Astrocyte of the spinal cord (primary cell): ENCODE measurements at regions not wholly inside any gene's neighbourhood (a gene's known extent, or its start where the extent isn't known, plus 50 kb on each side); places are given as distances from the start of the nearest gene placed in this dataset.

Experiments used
- DNase-seq: peaks from one replicate; pipeline ENCODE4 v3.0.0; 2011; ENCODE audit warnings: low read depth, low spot score
- H3K4me3 ChIP-seq: 2 replicates; pipeline ENCODE4 v1.5.1; 2011; ENCODE audit warnings: low read depth, mild to moderate bottlenecking, low read length, moderate library complexity
- CTCF ChIP-seq: IDR thresholded peaks from 2 replicates; pipeline ENCODE4 v1.5.1; 2012; ENCODE audit warnings: low read depth, mild to moderate bottlenecking, low read length, inconsistent platforms
- in situ Hi-C: cut with HindIII; loops from 2 replicates; pipeline ENCODE4 v1.10.0; 2017; ENCODE audit warnings: low sequenced_read_pairs

- no peak overlapping the region for H3K4me3 ChIP-seq
- DNase-seq: no peak
- in situ Hi-C loops: no loop called here
- no peak for TF ChIP-seq CTCF
These were observed 350.9 kb downstream of the TMEM114 start for GRCh38 chr16:8239443-8239842.

GRCh38 chr16:8237452-8237851 is 352.9 kb downstream of the TMEM114 start:
- H3K4me3 ChIP-seq: no peak overlapping the region
- in situ Hi-C loops: no loop called here
- TF ChIP-seq CTCF: no peak
- no peak for DNase-seq

GRCh38 chr16:8236816-8237215 is 353.5 kb downstream of the TMEM114 start:
- no peak overlapping the region for H3K4me3 ChIP-seq
- in situ Hi-C loops: no loop called here
- TF ChIP-seq CTCF: no peak
- no peak for DNase-seq

- DNase-seq: no peak
- no peak for TF ChIP-seq CTCF
- no peak overlapping the region for H3K4me3 ChIP-seq
- in situ Hi-C loops: no loop called here
These were observed 359.8 kb downstream of the TMEM114 start for GRCh38 chr16:8230497-8230896.

- TF ChIP-seq CTCF: no peak
- in situ Hi-C loops: no loop called here
- H3K4me3 ChIP-seq: no peak overlapping the region
- DNase-seq: no peak
These were observed 361.2 kb downstream of the TMEM114 start for GRCh38 chr16:8229011-8229520.

GRCh38 chr16:8217201-8217600 is 373.1 kb downstream of the TMEM114 start:
- no peak for TF ChIP-seq CTCF
- H3K4me3 ChIP-seq: no peak overlapping the region
- in situ Hi-C loops: no loop called here
- DNase-seq: no peak

DNA sequence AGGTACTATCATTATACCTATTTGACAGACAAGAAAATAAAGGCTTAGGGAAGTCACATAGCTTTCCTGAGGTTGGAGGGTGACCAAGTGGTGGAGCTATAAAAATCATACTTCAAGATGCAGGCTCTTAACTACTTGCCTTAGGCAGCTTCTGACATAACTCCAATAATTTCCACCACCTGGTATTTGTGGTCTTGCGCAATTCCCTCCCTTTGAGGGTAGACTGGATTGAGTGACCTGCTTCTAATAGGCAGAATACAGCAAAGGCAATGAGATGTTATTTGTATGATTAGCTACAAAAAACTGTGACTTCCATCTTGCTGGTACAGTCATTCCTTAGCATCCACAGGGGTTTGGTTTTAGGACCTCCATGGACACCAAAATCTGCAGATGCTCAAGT is 385.5 kb downstream of the TMEM114 start:
- H3K4me3 ChIP-seq: no peak overlapping the region
- in situ Hi-C loops: no loop called here
- no peak for TF ChIP-seq CTCF
- no peak for DNase-seq
